ENCODE measurements at regions not wholly inside any gene's neighbourhood (a gene's known extent, or its start where the extent isn't known, plus 50 kb on each side); places are given as distances from the start of the nearest gene placed in this dataset.

GRCh38 chr18:4524096-4524495, 69.0 kb upstream of the DLGAP1 start:
- TF ChIP-seq POLR2AphosphoS5 (IDR thresholded peaks at IDR 0.05) (no peak), CTCF (IDR thresholded peaks at IDR 0.05) (no peak), EP300 (IDR thresholded peaks at IDR 0.05) (no peak), POLR2A (IDR thresholded peaks at IDR 0.05; ENCODE audit: low read depth) (no peak)
